Panc1 (cell line): ENCODE measurements at regions not wholly inside any gene's neighbourhood (a gene's known extent, or its start where the extent isn't known, plus 50 kb on each side); places are given as distances from the start of the nearest gene placed in this dataset.

Experiments
- ATAC-seq: fragments of 200-7000 bp; cut with Tn5 transposase; 2 replicates; pipeline ENCODE4 v1.9.1; 2020; ENCODE audit warnings: mild to moderate bottlenecking, moderate library complexity
- BruUV-seq: library from RNA; stranded (reverse); fragments of 400-500 nt; replicated peaks from 2 replicates; lab custom pipeline; 2021; lab: Mats Ljungman, UMichigan
- CTCF ChIA-PET: fragments of 300-600 bp; sonication (Branson Sonifier 250); formaldehyde crosslinking; loops from one replicate; lab custom pipeline; 2022; ENCODE audit warnings: antibody characterized with exemption; lab: Charles Lee
- POLR2A ChIA-PET: fragments of 300-600 bp; sonication (Branson Sonifier 250); formaldehyde crosslinking; loops from one replicate; lab custom pipeline; 2022; ENCODE audit warnings: antibody characterized with exemption; lab: Charles Lee
- DNase-seq: peaks from one replicate; pipeline ENCODE4 v3.0.0-alpha.2; 2010; ENCODE audit warnings: low read depth, low spot score
- H3K27ac ChIP-seq: 2 replicates; pipeline ENCODE4 v1.5.1; 2011; ENCODE audit warnings: mild to moderate bottlenecking, low read length, inconsistent platforms
- H3K27me3 ChIP-seq: fragments of 200-500 bp; sonication (Bioruptor generic); 2 replicates; pipeline ENCODE4 v1.6.0; 2014; ENCODE audit warnings: low read length, inconsistent platforms; ENCODE audit not compliant: control insufficient read depth, insufficient read depth
- H3K36me3 ChIP-seq: fragments of 200-500 bp; sonication (Bioruptor generic); 2 replicates; pipeline ENCODE4 v1.5.1; 2014; ENCODE audit warnings: inconsistent platforms, mild to moderate bottlenecking, low read length, moderate library complexity; ENCODE audit not compliant: control insufficient read depth, insufficient read depth
- H3K4me1 ChIP-seq: 2 replicates; pipeline ENCODE4 v1.5.1; 2011; ENCODE audit warnings: inconsistent platforms, mild to moderate bottlenecking, low read length, moderate library complexity; ENCODE audit not compliant: control insufficient read depth, insufficient read depth
- H3K4me3 ChIP-seq, 2 experiments: 2 replicates each; pipeline ENCODE4 v1.5.1; 2011 to 2012; ENCODE audit warnings: low read depth in 2 of 2, low read length in 2 of 2, mild to moderate bottlenecking in 2 of 2, inconsistent platforms in 1 of 2, moderate library complexity in 1 of 2
- H3K9me3 ChIP-seq: fragments of 200-500 bp; sonication (Bioruptor generic); 2 replicates; pipeline ENCODE4 v1.5.1; 2014; ENCODE audit warnings: low read depth, mild to moderate bottlenecking, inconsistent platforms, low read length, moderate library complexity; ENCODE audit not compliant: control insufficient read depth, insufficient read depth
- POLR2AphosphoS5 ChIP-seq: IDR thresholded peaks from 2 replicates; pipeline ENCODE4 v1.6.1; 2012; ENCODE audit warnings: mild to moderate bottlenecking, low read depth, low read length, moderate library complexity
- SIN3A ChIP-seq: IDR thresholded peaks from 2 replicates; pipeline ENCODE4 v1.6.1; 2012; ENCODE audit warnings: low read depth, mild to moderate bottlenecking, low read length, moderate library complexity, borderline replicate concordance; ENCODE audit not compliant: insufficient read depth
- TCF7L2 ChIP-seq: IDR thresholded peaks from 2 replicates; pipeline ENCODE4 v1.6.1; 2011; ENCODE audit warnings: mild to moderate bottlenecking, low read depth, low read length, inconsistent platforms
- in situ Hi-C: cut with HindIII; loops from 2 replicates; pipeline ENCODE4 v1.10.0; 2016; ENCODE audit warnings: low sequenced_read_pairs, low pct_unique_long_range_greater_than_20kb
- intact Hi-C: fragments of 100-400 bp; cut with micrococcal nuclease; formaldehyde crosslinking; loops from one replicate; pipeline ENCODE4 v1.10.0; 2022; ENCODE audit not compliant: unreplicated experiment
- TF ChIP-seq, protein P1 (sequence below), 2 experiments: IDR thresholded peaks; 2 replicates each; pipeline ENCODE4 v1.6.1; 2011 to 2012; ENCODE audit warnings: low read depth in 2 of 2, control low read depth in 1 of 2, low read length in 1 of 2, mild to moderate bottlenecking in 1 of 2, moderate library complexity in 1 of 2; ENCODE audit not compliant: insufficient read depth in 1 of 2
- TF ChIP-seq, protein P2 (sequence below): fragments of 450-650 bp; IDR thresholded peaks from 2 replicates; pipeline ENCODE4 v1.5.1; 2017; ENCODE audit warnings: mild to moderate bottlenecking

DNA sequence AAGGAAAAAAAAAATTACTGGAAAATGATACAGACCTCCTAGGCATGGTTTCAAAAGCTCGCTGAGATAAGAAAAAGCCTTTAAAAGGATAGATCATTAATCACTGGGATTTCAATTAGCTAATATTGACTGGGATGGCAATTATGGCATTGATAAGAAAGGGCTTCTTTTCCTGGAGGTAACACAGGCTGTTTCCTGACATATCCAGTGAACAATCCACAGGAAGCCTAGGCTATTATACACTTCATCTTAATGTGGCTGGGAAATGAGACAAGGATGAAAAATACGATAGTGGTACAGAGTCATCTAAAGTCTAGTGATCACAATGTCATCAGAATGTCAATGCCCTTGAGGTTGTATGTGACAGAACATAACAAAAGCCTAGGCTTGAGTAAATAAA lies 1579.3 kb downstream of the C4orf33 start:
- Histone ChIP-seq H3K4me3 (no peak overlapping the region), H3K27ac (no peak overlapping the region), H3K9me3 (no peaks in the 10 kb centered on the region), H3K27me3 (no peaks in the 10 kb centered on the region), H3K36me3 (no peaks in the 10 kb centered on the region), H3K4me1 (no peaks in the 10 kb centered on the region)
- ChIA-PET POLR2A (no interaction called here), CTCF (no interaction called here)
- in situ Hi-C loops (no loop called here), intact Hi-C loops (no loop called here)
- no TSS peak for BruUV-seq
- TF ChIP-seq, protein P1, sequence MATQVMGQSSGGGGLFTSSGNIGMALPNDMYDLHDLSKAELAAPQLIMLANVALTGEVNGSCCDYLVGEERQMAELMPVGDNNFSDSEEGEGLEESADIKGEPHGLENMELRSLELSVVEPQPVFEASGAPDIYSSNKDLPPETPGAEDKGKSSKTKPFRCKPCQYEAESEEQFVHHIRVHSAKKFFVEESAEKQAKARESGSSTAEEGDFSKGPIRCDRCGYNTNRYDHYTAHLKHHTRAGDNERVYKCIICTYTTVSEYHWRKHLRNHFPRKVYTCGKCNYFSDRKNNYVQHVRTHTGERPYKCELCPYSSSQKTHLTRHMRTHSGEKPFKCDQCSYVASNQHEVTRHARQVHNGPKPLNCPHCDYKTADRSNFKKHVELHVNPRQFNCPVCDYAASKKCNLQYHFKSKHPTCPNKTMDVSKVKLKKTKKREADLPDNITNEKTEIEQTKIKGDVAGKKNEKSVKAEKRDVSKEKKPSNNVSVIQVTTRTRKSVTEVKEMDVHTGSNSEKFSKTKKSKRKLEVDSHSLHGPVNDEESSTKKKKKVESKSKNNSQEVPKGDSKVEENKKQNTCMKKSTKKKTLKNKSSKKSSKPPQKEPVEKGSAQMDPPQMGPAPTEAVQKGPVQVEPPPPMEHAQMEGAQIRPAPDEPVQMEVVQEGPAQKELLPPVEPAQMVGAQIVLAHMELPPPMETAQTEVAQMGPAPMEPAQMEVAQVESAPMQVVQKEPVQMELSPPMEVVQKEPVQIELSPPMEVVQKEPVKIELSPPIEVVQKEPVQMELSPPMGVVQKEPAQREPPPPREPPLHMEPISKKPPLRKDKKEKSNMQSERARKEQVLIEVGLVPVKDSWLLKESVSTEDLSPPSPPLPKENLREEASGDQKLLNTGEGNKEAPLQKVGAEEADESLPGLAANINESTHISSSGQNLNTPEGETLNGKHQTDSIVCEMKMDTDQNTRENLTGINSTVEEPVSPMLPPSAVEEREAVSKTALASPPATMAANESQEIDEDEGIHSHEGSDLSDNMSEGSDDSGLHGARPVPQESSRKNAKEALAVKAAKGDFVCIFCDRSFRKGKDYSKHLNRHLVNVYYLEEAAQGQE (IDR thresholded peaks at IDR 0.05; ENCODE audit: insufficient read depth in 1 of 2, low read depth in 2 of 2, low read length in 1 of 2) = no peak
- no peak for TF ChIP-seq SIN3A
- no peak for TF ChIP-seq POLR2AphosphoS5
- no peak for TF ChIP-seq TCF7L2
- TF ChIP-seq, protein P2, sequence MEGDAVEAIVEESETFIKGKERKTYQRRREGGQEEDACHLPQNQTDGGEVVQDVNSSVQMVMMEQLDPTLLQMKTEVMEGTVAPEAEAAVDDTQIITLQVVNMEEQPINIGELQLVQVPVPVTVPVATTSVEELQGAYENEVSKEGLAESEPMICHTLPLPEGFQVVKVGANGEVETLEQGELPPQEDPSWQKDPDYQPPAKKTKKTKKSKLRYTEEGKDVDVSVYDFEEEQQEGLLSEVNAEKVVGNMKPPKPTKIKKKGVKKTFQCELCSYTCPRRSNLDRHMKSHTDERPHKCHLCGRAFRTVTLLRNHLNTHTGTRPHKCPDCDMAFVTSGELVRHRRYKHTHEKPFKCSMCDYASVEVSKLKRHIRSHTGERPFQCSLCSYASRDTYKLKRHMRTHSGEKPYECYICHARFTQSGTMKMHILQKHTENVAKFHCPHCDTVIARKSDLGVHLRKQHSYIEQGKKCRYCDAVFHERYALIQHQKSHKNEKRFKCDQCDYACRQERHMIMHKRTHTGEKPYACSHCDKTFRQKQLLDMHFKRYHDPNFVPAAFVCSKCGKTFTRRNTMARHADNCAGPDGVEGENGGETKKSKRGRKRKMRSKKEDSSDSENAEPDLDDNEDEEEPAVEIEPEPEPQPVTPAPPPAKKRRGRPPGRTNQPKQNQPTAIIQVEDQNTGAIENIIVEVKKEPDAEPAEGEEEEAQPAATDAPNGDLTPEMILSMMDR = no peak
- ATAC-seq (no peak), DNase-seq (no peak)

DNA sequence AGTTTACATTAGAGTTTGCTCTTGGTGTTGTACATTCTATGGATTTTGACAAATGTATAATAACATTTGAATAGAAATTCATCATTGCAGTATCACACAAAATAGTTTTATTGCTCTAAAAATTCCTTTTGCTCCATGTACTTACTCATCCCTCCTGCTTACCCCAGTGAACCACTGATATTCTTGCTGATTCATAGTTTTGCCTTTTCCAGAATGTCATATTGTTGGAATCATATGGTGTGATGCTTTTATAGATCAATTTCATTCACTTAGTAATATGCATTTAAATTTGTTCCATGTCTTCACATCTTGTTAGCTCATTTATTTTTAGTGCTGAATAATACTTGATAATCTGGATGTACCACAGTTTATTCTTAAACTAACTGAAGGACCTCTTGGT lies 1593.2 kb downstream of the C4orf33 start:
- DNase-seq = no peak
- CTCF ChIA-PET = no interaction called here
- no peaks in the 10 kb centered on the region for H3K27me3 ChIP-seq

More for the DNA sequence above, 1593.2 kb downstream of the C4orf33 start:
- intact Hi-C loops (no loop called here), in situ Hi-C loops (no loop called here)
- BruUV-seq = no TSS peak
- H3K9me3 ChIP-seq = no peaks in the 10 kb centered on the region
- no peaks in the 10 kb centered on the region for H3K4me1 ChIP-seq
- no peak overlapping the region for H3K4me3 ChIP-seq
- no peaks in the 10 kb centered on the region for H3K36me3 ChIP-seq
- H3K27ac ChIP-seq = no peak overlapping the region
- no peak for TF ChIP-seq TCF7L2
- no peak for TF ChIP-seq POLR2AphosphoS5
- no peak for TF ChIP-seq SIN3A
- TF ChIP-seq, protein P2 = no peak
- TF ChIP-seq, protein P1 (IDR thresholded peaks at IDR 0.05; ENCODE audit: insufficient read depth in 1 of 2, low read depth in 2 of 2, low read length in 1 of 2) = no peak
- POLR2A ChIA-PET = interaction anchor here (0.6 kb wide), 1 partner anchor 27 kb away, joined by 3 read pairs; no protein-coding TSS in a partner anchor
- ATAC-seq = no peak
